HG02678 (cell line): ENCODE measurements at regions not wholly inside any gene's neighbourhood (a gene's known extent, or its start where the extent isn't known, plus 50 kb on each side); places are given as distances from the start of the nearest gene placed in this dataset.

Experiments
- ATAC-seq: cut with Tn5 transposase; IDR thresholded peaks from one replicate; pipeline ENCODE4 v1.9.1; 2021; ENCODE audit warnings: mild to moderate bottlenecking, moderate library complexity; ENCODE audit not compliant: unreplicated experiment

GRCh38 chr11:36724742-36725385 lies 126.8 kb upstream of the RAG2 start:
- peak; percentile 72 for ATAC-seq

- ATAC-seq, result no peak
These were observed 124.4 kb upstream of the RAG2 start for GRCh38 chr11:36722421-36722820.

- no peak for ATAC-seq
These were observed 121.5 kb upstream of the RAG2 start for GRCh38 chr11:36719358-36720107.

GRCh38 chr11:36718451-36718850 lies 120.4 kb upstream of the RAG2 start:
- no peak for ATAC-seq

- no peak for ATAC-seq
These were observed 115.7 kb upstream of the RAG2 start for GRCh38 chr11:36713715-36714114.

- no peak for ATAC-seq
These were observed 113.2 kb upstream of the RAG2 start for GRCh38 chr11:36711104-36711825.
